H1 (cell line): ENCODE measurements at regions not wholly inside any gene's neighbourhood (a gene's known extent, or its start where the extent isn't known, plus 50 kb on each side); places are given as distances from the start of the nearest gene placed in this dataset.

Source experiments
- CHD7 ChIP-seq: fragments of 300-600 bp; sonication (generic); IDR thresholded peaks from 2 replicates; pipeline ENCODE4 v1.7.1; 2012; ENCODE audit warnings: low read length, moderate library complexity, mild to moderate bottlenecking, inconsistent platforms; ENCODE audit not compliant: insufficient replicate concordance
- EZH2 ChIP-seq: fragments of 200-600 bp; sonication (generic); IDR thresholded peaks from 2 replicates; pipeline ENCODE4 v1.7.1; 2012; ENCODE audit warnings: low read depth, mild to moderate bottlenecking, moderate library complexity, low read length, inconsistent platforms; ENCODE audit not compliant: severe bottlenecking
- GTF2F1 ChIP-seq: IDR thresholded peaks from 2 replicates; pipeline ENCODE4 v1.6.1; 2012; ENCODE audit warnings: low read depth, low read length, improper control_type of control experiment, borderline replicate concordance
- NANOG ChIP-seq: IDR thresholded peaks from 2 replicates; pipeline ENCODE4 v1.6.1; 2011; ENCODE audit warnings: low read length, low read depth, mild to moderate bottlenecking, inconsistent platforms; ENCODE audit not compliant: insufficient read depth, poor library complexity, severe bottlenecking
- SRF ChIP-seq: IDR thresholded peaks from 2 replicates; pipeline ENCODE4 v1.6.1; 2011; ENCODE audit warnings: mild to moderate bottlenecking, low read depth, low read length, moderate library complexity
- TBP ChIP-seq: IDR thresholded peaks from 2 replicates; pipeline ENCODE4 v1.6.1; 2011; ENCODE audit warnings: low read depth, low read length, improper control_type of control experiment

- TF ChIP-seq CHD7 (no peak), TBP (no peak), NANOG (no peak), SRF (no peak), EZH2 (no peak), GTF2F1 (no peak)
Measured at GRCh38 chr5:67303356-67303755, 106.8 kb upstream of the CD180 start (continued).
